ENCODE measurements at regions not wholly inside any gene's neighbourhood (a gene's known extent, or its start where the extent isn't known, plus 50 kb on each side); places are given as distances from the start of the nearest gene placed in this dataset.

GRCh38 chrX:42619068-42619467 lies 158.9 kb downstream of the PPP1R2C start:
- no peak for TF ChIP-seq POLR2A (IDR thresholded peaks at IDR 0.05; ENCODE audit: borderline replicate concordance, extremely low read depth, insufficient read depth, insufficient read length)
- TF ChIP-seq YY1 (IDR thresholded peaks at IDR 0.05; ENCODE audit: extremely low read depth, insufficient replicate concordance, low read depth, low read length), result no peak
